Epithelial cell of esophagus (primary cell): ENCODE measurements at regions not wholly inside any gene's neighbourhood (a gene's known extent, or its start where the extent isn't known, plus 50 kb on each side); places are given as distances from the start of the nearest gene placed in this dataset.

ENCODE experiments used
- DNase-seq: peaks from one replicate; pipeline ENCODE4 v3.0.0; 2010; ENCODE audit warnings: low read depth
- H3K4me3 ChIP-seq: 2 replicates; pipeline ENCODE4 v1.5.1; 2011; ENCODE audit warnings: mild to moderate bottlenecking, low read length, control low read depth
- CTCF ChIP-seq: IDR thresholded peaks from 2 replicates; pipeline ENCODE4 v1.5.1; 2011; ENCODE audit warnings: low read depth, mild to moderate bottlenecking, low read length, control low read depth, inconsistent platforms; ENCODE audit not compliant: insufficient read depth; ENCODE audit errors: missing control alignments

GRCh38 chr5:74123929-74124328 is 497.9 kb downstream of the ARHGEF28 start:
- no peak overlapping the region for H3K4me3 ChIP-seq
- no peak for DNase-seq
- TF ChIP-seq CTCF, result no peak

- no peak for TF ChIP-seq CTCF
- no peak for DNase-seq
Observed at GRCh38 chr5:74122979-74123590, 497.1 kb downstream of the ARHGEF28 start.

GRCh38 chr5:74122175-74122574 is 496.2 kb downstream of the ARHGEF28 start:
- DNase-seq, result no peak
- H3K4me3 ChIP-seq, result no peak overlapping the region
- no peak for TF ChIP-seq CTCF

More at GRCh38 chr5:74122979-74123590, 497.1 kb downstream of the ARHGEF28 start:
- no peak overlapping the region for H3K4me3 ChIP-seq

GRCh38 chr5:74120585-74120984 is 494.6 kb downstream of the ARHGEF28 start:
- TF ChIP-seq CTCF, result no peak
- no peak for DNase-seq
- H3K4me3 ChIP-seq, result no peak overlapping the region

- DNase-seq, result no peak
- H3K4me3 ChIP-seq, result no peak overlapping the region
- no peak for TF ChIP-seq CTCF
Observed at GRCh38 chr5:74118071-74118470, 492.1 kb downstream of the ARHGEF28 start.

- no peak for DNase-seq
- no peak overlapping the region for H3K4me3 ChIP-seq
- TF ChIP-seq CTCF, result no peak
Observed at GRCh38 chr5:74116984-74117383, 491.0 kb downstream of the ARHGEF28 start.

- no peak overlapping the region for H3K4me3 ChIP-seq
- DNase-seq, result no peak
- TF ChIP-seq CTCF, result no peak
Observed at GRCh38 chr5:74116266-74116665, 490.3 kb downstream of the ARHGEF28 start.
